ENCODE measurements at regions not wholly inside any gene's neighbourhood (a gene's known extent, or its start where the extent isn't known, plus 50 kb on each side); places are given as distances from the start of the nearest gene placed in this dataset.
"Not testable (repeated sequence)": the region's sequence is repeated elsewhere in the genome, so short reads cannot be mapped to it uniquely, and the experiment has no call there.

- DNase-seq, result no peak
These were observed 138.1 kb upstream of the PHACTR3 start for GRCh38 chr20:59466107-59466815.

DNA sequence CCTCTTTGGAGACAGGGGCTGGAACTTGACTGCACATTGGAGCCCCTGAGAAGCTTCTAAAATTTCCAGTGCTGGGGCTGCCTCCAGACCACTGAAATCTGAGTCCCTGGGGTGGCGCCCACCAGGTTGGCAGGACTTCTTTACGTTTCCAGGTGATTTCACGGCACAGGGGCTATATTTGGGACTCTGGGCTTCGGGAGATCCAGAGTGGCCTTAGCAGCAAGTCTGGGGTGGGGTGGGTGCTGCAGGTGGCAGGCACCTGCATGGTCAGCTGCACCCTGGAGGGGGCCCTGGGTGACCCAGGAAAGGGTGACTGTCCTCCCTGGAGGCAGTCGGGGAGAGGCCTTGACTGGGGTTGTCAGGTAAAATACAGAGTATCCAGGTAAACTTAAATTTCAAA, 135.5 kb upstream of the PHACTR3 start:
- DNase-seq, result no peak

DNA sequence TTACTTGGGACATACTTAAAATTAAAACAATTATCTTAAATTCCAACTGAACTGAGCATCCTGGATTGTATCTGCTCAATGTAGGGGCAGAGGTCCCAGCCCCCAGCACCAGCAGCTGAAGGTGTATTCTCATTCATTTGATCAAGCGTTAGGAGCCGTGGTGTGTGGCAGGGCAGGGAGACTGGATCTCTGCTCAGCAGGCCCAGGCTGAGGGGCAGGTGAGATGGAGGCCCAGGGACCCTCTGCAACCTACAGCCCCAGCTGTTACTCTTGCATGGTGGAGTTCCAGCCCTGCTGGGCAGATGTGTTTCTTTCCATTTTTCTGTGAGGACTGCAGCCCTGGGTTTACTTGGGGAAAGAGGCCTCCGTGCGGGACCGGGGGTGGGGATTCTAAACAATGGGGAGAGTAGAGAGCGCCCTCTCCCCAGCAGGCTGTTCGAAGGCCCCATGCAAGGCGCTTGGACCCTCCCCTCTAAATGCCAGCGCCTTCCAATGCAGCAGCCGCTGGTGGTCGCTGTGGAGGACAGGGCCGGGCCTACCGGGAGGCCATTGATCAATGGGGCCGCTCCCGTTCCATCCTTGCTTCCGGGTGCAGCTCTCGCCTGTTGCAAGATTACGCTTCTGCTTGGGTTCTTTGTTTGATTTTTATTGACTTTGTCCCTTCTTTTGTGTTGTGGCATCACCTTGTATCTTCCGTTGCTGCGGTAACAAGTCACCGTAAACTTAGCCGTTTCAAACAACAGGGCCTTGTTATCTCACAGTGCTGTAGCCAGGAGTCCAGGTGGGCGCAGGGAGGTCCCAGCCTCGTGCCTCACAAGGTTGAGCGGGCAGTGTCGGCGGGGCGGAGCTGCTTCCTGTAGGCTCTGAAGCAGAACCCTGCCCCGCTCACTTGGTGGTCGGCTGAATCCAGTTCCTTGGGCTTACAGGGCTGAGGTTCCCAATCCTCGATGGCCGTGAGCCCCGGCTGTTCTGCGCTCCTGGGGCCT, 134.8 kb upstream of the PHACTR3 start:
- DNase-seq, result no peak

GRCh38 chr20:59470521-59470920, 133.8 kb upstream of the PHACTR3 start:
- no peak for DNase-seq

GRCh38 chr20:59471653-59472421, 132.5 kb upstream of the PHACTR3 start:
- DNase-seq, result no peak

DNA sequence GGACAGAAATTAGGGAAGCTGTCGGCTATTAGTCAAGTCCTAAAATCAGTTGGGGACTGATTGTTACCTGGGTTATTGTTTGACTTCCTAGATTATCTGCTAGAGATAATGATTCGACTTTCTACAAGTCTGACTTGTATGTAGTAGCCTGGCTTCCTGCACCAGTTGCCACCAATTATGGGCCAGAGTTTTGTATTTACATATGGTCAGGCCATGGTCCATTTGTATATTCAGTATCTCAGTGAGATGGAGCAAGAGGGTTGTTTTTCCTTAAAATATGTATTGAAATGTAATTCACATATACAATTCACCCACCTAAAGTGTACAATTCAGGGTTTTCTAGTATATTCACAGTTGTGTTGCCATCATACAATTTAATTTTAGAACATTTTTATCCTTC, 130.6 kb upstream of the PHACTR3 start:
- no peak for DNase-seq

GRCh38 chr20:59481067-59481466, 123.3 kb upstream of the PHACTR3 start:
- no peak for DNase-seq

DNA sequence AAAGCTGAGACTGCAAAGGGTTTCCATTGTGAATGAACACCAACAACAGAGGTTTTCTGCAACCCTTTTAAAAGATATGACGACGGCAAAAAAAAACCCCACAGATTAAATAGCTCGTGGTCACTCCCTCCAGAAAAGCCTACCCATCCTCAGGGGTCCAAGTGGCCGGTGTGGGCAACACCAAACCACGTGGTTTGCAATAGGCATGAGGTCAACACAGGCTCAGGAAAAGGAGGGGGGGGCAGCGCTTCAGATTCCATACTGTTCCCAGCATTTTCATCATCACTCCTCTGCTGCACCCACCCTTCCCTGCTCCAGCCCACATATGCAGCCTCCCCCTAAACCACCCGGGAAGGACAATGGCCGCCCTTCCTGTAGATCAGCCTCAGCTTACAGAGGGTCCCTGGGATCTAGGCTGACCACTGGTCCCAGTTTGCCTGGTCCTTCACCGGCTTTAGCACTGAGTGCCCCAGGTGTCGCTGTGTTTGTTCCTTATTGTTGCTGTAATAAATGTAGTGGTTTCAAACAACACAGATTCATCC, 122.8 kb upstream of the PHACTR3 start:
- DNase-seq, result no peak

DNA sequence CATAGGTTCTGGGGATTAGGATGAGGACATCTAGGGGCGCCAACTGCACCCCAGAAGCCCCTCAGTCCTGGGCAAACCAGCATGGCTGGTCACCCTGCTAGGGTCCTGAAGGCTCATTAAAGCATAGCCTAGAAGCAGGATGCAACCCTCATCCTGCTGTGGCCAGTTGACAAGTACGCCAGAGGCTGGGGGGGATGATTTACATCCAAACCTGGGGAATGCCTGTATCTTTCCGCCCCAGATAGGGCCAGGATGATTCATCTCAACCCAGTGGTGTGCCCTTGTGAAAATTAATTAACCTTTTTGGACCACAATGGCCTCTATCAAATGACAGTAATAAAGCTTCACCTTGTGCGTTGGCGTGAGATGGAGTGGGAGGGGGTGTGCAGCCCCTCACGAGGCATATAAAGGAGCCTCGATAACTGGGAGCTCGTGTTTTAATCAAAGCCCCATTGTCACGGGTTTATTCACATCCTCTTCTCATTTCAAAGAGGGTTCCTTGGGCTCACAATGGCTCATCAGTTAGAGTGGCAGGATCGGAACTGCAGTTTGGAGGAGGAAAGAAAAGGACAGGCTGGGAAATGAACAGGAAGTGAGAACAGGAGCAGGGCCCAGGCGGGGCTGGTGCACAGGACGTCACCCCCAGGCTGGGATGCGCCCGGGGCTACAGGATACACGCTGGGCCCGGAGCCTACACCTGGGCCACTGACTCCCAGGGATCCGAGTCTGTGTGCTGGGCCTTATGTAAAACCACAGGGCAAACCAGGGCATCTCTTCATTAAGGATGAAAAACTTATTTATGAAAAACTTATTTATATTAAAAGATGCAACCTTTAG, 121.8 kb upstream of the PHACTR3 start:
- no peak for DNase-seq

GRCh38 chr20:59483481-59483880, 120.9 kb upstream of the PHACTR3 start:
- DNase-seq, result no peak

GRCh38 chr20:59484228-59484627, 120.1 kb upstream of the PHACTR3 start:
- DNase-seq, result no peak

- DNase-seq, result no peak
These were observed 118.5 kb upstream of the PHACTR3 start for GRCh38 chr20:59485576-59486454.

DNA sequence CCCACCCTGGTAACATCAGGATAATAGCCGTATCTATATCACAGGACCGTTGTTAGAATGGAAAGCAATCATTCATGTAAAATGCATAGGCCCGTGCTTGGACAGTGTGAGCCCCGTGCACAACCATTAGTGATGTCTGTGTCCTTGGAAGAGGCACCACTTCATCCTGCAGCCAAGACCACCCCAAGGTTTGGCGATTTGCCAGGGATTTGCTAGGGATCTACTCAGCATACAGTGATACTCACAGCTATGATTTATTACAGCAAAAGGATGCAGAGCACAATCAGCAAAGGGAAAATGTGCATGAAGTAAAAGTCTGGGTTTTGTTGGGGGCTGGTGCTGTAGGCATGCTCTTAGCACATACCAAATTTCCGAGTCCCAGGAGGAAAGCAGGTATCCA, 115.9 kb upstream of the PHACTR3 start:
- not testable (repeated sequence) for DNase-seq

DNA sequence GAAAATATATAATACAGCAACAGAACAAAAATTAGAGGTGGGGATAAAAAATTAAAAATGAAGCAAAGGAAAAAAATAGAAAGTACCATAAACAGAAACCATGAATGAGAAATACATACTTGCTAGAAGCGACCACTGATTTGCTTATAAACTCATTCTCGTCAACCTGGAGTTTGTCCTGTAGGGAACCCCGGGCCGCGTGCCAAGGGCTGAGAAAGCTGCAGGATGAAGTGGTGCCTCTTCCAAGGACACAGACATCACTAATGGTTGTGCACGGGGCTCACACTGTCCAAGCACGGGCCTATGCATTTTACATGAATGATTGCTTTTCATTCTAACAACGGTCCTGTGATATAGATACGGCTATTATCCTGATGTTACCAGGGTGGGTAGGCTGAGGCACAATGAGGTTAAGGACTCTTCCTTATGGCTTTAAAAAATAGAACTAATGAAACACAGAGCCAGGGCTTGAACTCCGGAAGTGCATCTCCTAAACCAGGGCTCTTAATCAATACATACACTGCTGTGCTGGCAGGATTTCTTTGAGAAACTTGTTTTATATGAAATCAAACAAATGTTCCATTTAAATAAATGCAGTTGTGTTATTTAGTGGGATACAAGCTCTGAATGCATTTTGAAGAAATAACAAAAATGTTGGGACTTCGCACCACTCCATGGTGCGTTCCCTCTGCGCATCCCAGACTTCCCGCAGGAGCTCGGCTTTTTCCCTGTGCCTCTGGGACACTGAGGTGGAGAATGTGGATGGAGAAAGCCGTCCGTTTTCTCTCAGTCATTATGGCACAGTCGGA, 113.9 kb upstream of the PHACTR3 start:
- DNase-seq, result not testable (repeated sequence)

DNA sequence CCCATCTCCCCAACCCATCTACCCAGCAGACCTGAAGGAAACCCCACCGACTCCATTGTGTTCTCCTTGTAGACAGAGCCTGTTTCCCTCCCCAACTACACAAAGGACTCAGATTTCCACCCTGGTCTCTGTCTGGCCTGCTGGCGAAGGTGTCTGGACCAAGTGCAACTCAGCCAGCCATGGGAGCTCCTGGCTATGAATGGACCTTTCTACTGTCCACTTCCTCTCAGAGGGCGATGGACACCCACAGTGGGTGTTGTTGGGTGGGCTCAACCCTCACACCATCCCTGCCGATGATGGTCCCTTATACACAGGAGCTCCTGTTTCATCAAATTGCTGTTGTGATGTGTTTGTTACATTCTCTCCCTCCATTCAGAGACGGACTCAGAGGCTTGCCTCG, 112.5 kb upstream of the PHACTR3 start:
- no peak for DNase-seq

- DNase-seq, result no peak
These were observed 110.4 kb upstream of the PHACTR3 start for GRCh38 chr20:59493926-59494325.

DNA sequence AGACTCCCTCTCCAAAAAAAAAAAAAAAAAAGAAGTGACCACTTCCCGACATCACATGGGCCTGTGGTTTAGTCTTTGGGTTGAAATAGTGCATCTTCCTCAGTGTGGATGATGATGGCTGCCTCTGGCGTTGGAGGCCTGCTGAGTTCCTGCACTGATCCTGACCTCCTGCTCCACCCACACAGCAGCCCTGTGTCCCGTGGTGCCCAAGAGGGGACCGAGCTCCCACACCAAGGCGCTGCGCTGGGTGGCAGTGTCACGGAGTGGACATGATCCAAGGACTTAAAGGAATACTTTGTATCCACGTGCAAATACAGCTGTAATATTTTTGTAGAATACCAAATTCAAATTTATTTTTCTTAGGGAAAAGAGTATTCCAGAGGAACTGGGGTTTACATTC, 109.2 kb upstream of the PHACTR3 start:
- DNase-seq, result no peak

- DNase-seq, result peak; percentile 73
These were observed 108.3 kb upstream of the PHACTR3 start for GRCh38 chr20:59495894-59496510.

DNA sequence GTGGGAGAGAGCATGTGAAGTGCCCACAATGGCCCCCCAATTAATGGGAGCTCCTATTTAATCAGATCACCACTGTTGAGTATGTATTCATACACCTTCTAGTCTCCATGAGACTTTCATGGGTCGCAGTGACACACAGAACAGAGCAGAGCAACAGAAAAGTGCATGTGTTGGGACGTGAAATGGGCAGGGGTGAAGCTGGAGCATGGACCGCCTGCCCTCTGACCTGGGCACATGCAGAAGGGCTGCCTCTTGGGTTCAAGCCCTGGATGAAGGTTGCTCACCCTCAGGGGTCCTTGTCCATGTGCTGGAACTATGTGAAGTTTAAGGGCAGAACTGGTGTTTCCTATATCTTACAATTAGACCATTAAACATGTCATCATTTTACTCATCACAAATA, 106.0 kb upstream of the PHACTR3 start:
- DNase-seq, result no peak

- DNase-seq, result no peak
These were observed 104.5 kb upstream of the PHACTR3 start for GRCh38 chr20:59499863-59500262.

Measured in NCI-H2227 treated with DMSO at 0.1 percent for 48 hours (cell line).